K562 (cell line): ENCODE measurements at regions not wholly inside any gene's neighbourhood (a gene's known extent, or its start where the extent isn't known, plus 50 kb on each side); places are given as distances from the start of the nearest gene placed in this dataset.
A peak's percentile ranks its signal among the peaks of the same experiment; 100 is the strongest.

Experiments used
- BCOR ChIP-seq: fragments of 450-650 bp; IDR thresholded peaks from 2 replicates; pipeline ENCODE4 v1.6.1; 2016
- CBFB ChIP-seq: sonication (generic); formaldehyde crosslinking; IDR thresholded peaks from 2 replicates; pipeline ENCODE4 v1.4.0; 2020; ENCODE audit warnings: mild to moderate bottlenecking, missing genetic modification reagents
- ETS1 ChIP-seq: conservative IDR thresholded peaks from 2 replicates; pipeline ENCODE4 v1.6.1; 2011; ENCODE audit warnings: low read depth, mild to moderate bottlenecking, low read length; ENCODE audit not compliant: control insufficient read depth
- HNRNPLL ChIP-seq: fragments of 200-400 bp; formaldehyde crosslinking; IDR thresholded peaks from 2 replicates; pipeline ENCODE4 v1.6.1; 2017; ENCODE audit warnings: low read length, low read depth, mild to moderate bottlenecking; ENCODE audit not compliant: poor library complexity, severe bottlenecking
- MXI1 ChIP-seq: IDR thresholded peaks from 2 replicates; pipeline ENCODE4 v1.6.1; 2011; ENCODE audit warnings: low read depth, mild to moderate bottlenecking, improper control_type of control experiment, low read length
- PML ChIP-seq: IDR thresholded peaks from 2 replicates; pipeline ENCODE4 v1.6.1; 2012; ENCODE audit warnings: low read length, inconsistent platforms
- POU5F1 ChIP-seq: fragments of 150-350 bp; IDR thresholded peaks from 2 replicates; pipeline ENCODE4 v1.6.1; 2014; ENCODE audit warnings: borderline replicate concordance, low read length, low read depth, mild to moderate bottlenecking; ENCODE audit not compliant: partially characterized antibody
- RBM39 ChIP-seq: fragments of 200-400 bp; formaldehyde crosslinking; optimal IDR thresholded peaks from 2 replicates; pipeline ENCODE3; 2018; ENCODE audit warnings: low read depth, low read length
- SMAD4 ChIP-seq: fragments of 250-450 bp; sonication (Bioruptor Pico); conservative IDR thresholded peaks from 2 replicates; pipeline ENCODE4 v1.8.0; 2021; ENCODE audit warnings: inconsistent platforms, mild to moderate bottlenecking, moderate library complexity
- SOX6 ChIP-seq: fragments of 450-650 bp; IDR thresholded peaks from 2 replicates; pipeline ENCODE4 v1.6.1; 2014; ENCODE audit warnings: mild to moderate bottlenecking
- SP1 ChIP-seq: sonication (generic); formaldehyde crosslinking; IDR thresholded peaks from 2 replicates; pipeline ENCODE4 v1.8.1; 2022; ENCODE audit warnings: mild to moderate bottlenecking, missing genetic modification reagents
- STAG1 ChIP-seq: sonication (generic); formaldehyde crosslinking; IDR thresholded peaks from 2 replicates; pipeline ENCODE4 v1.5.0; 2020; ENCODE audit warnings: missing genetic modification reagents, borderline replicate concordance
- XRCC4 ChIP-seq: IDR thresholded peaks from one replicate; pipeline ENCODE4 v1.6.1; 2011; ENCODE audit not compliant: insufficient read depth, insufficient read length; ENCODE audit errors: extremely low read depth
- ZBTB12 ChIP-seq: fragments of 250-450 bp; sonication (Bioruptor Pico); IDR thresholded peaks from 2 replicates; pipeline ENCODE4 v1.4.0; 2020
- ZFP1 ChIP-seq: fragments of 450-650 bp; formaldehyde crosslinking; IDR thresholded peaks from 2 replicates; pipeline ENCODE4 v1.4.0; 2020; ENCODE audit warnings: mild to moderate bottlenecking, mixed read lengths
- ZNF140 ChIP-seq: fragments of 250-450 bp; sonication (Bioruptor Pico); IDR thresholded peaks from 2 replicates; pipeline ENCODE4 v1.8.0; 2021; ENCODE audit warnings: moderate library complexity, mild to moderate bottlenecking, inconsistent platforms
- ZNF239 ChIP-seq: fragments of 250-450 bp; sonication (Bioruptor Pico); IDR thresholded peaks from 2 replicates; pipeline ENCODE4 v1.4.0; 2020; ENCODE audit warnings: mild to moderate bottlenecking
- ZNF384 ChIP-seq: IDR thresholded peaks from 2 replicates; pipeline ENCODE4 v1.6.1; 2012; ENCODE audit warnings: low read depth, low read length, improper control_type of control experiment
- ZNF780A ChIP-seq: fragments of 250-450 bp; sonication (Bioruptor Pico); IDR thresholded peaks from 2 replicates; pipeline ENCODE4 v1.5.0; 2021; ENCODE audit warnings: mild to moderate bottlenecking
- TF ChIP-seq, protein P1 (sequence below), 2 experiments: fragments of 150-350 bp in 1 of 2; IDR thresholded peaks; 2 replicates each; pipeline ENCODE4 v1.6.1; 2012 to 2016; ENCODE audit warnings: low read depth in 2 of 2, low read length in 2 of 2, mild to moderate bottlenecking in 1 of 2, moderate library complexity in 1 of 2
- TF ChIP-seq, protein P2 (sequence below), 3 experiments: IDR thresholded peaks in 2 of 3; conservative IDR thresholded peaks in 1 of 3; 2 replicates each; pipeline ENCODE4 v1.5.1; 2011 to 2012; ENCODE audit warnings: low read length in 3 of 3, mild to moderate bottlenecking in 3 of 3, control low read depth in 2 of 3, improper control_type of control experiment in 1 of 3, inconsistent platforms in 1 of 3, low read depth in 1 of 3, mixed read lengths in 1 of 3, moderate library complexity in 1 of 3; ENCODE audit not compliant: insufficient read depth in 2 of 3

GRCh38 chr16:73956587-73957494 is 339.8 kb upstream of the PSMD7 start (continued):
- TF ChIP-seq ETS1 (no peak), ZNF239 (CRISPR knock-in tag) (no peak), ZBTB12 (CRISPR knock-in tag) (no peak), ZNF384 (0 out of 2 replicates have a peak, but pooled peaks have one; percentile 29), ZFP1 (CRISPR knock-in tag) (no peak), HNRNPLL (no peak), MXI1 (no peak), ZNF140 (CRISPR knock-in tag) (no peak), CBFB (no peak), ZNF780A (no peak), PML (no peak), RBM39 (no peak), SMAD4 (no peak), XRCC4 (no peak), STAG1 (CRISPR knock-in tag) (no peak), SOX6 (no peak), POU5F1 (no peak), BCOR (no peak), SP1 (CRISPR knock-in tag) (no peak)
- TF ChIP-seq, protein P1, sequence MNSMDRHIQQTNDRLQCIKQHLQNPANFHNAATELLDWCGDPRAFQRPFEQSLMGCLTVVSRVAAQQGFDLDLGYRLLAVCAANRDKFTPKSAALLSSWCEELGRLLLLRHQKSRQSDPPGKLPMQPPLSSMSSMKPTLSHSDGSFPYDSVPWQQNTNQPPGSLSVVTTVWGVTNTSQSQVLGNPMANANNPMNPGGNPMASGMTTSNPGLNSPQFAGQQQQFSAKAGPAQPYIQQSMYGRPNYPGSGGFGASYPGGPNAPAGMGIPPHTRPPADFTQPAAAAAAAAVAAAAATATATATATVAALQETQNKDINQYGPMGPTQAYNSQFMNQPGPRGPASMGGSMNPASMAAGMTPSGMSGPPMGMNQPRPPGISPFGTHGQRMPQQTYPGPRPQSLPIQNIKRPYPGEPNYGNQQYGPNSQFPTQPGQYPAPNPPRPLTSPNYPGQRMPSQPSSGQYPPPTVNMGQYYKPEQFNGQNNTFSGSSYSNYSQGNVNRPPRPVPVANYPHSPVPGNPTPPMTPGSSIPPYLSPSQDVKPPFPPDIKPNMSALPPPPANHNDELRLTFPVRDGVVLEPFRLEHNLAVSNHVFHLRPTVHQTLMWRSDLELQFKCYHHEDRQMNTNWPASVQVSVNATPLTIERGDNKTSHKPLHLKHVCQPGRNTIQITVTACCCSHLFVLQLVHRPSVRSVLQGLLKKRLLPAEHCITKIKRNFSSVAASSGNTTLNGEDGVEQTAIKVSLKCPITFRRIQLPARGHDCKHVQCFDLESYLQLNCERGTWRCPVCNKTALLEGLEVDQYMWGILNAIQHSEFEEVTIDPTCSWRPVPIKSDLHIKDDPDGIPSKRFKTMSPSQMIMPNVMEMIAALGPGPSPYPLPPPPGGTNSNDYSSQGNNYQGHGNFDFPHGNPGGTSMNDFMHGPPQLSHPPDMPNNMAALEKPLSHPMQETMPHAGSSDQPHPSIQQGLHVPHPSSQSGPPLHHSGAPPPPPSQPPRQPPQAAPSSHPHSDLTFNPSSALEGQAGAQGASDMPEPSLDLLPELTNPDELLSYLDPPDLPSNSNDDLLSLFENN (IDR thresholded peaks at IDR 0.05; ENCODE audit: low read depth in 2 of 2, low read length in 2 of 2): no peak
- TF ChIP-seq, protein P2, sequence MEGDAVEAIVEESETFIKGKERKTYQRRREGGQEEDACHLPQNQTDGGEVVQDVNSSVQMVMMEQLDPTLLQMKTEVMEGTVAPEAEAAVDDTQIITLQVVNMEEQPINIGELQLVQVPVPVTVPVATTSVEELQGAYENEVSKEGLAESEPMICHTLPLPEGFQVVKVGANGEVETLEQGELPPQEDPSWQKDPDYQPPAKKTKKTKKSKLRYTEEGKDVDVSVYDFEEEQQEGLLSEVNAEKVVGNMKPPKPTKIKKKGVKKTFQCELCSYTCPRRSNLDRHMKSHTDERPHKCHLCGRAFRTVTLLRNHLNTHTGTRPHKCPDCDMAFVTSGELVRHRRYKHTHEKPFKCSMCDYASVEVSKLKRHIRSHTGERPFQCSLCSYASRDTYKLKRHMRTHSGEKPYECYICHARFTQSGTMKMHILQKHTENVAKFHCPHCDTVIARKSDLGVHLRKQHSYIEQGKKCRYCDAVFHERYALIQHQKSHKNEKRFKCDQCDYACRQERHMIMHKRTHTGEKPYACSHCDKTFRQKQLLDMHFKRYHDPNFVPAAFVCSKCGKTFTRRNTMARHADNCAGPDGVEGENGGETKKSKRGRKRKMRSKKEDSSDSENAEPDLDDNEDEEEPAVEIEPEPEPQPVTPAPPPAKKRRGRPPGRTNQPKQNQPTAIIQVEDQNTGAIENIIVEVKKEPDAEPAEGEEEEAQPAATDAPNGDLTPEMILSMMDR (IDR thresholded peaks at IDR 0.05 in 2 of 3, conservative IDR thresholded peaks at IDR 0.05 in 1 of 3; ENCODE audit: insufficient read depth in 2 of 3, low read depth in 1 of 3, low read length in 3 of 3): peak; percentile 58 to 79 (median 76); a peak in 5 of 6 replicates
